IMR-90 (cell line): ENCODE measurements at regions not wholly inside any gene's neighbourhood (a gene's known extent, or its start where the extent isn't known, plus 50 kb on each side); places are given as distances from the start of the nearest gene placed in this dataset.

Experiments used
- ATAC-seq: fragments of 200-7000 bp; cut with Tn5 transposase; 2 replicates; pipeline ENCODE4 v1.9.1; 2020; ENCODE audit warnings: low read depth, mild to moderate bottlenecking, moderate library complexity
- BruUV-seq: library from RNA; stranded (reverse); fragments of 400-500 nt; replicated peaks from 2 replicates; lab custom pipeline; 2021; lab: Mats Ljungman, UMichigan
- CTCF ChIA-PET: fragments of 300-600 bp; formaldehyde crosslinking; extraction: SDS; loops from one replicate; lab custom pipeline; 2021; ENCODE audit warnings: antibody characterized with exemption; lab: Yijun Ruan, JAX
- POLR2A ChIA-PET: fragments of 300-600 bp; sonication (Branson Sonifier 250); formaldehyde crosslinking; loops from one replicate; lab custom pipeline; 2022; ENCODE audit warnings: antibody characterized with exemption; ENCODE audit not compliant: unreplicated experiment; lab: Charles Lee
- DNase-seq: peaks from one replicate; pipeline ENCODE4 v3.0.0; 2013
- H2AFZ ChIP-seq: replicated peaks from 2 replicates; pipeline ENCODE3; 2013; ENCODE audit warnings: low read length, mild to moderate bottlenecking; ENCODE audit not compliant: poor library complexity
- H2AK5ac ChIP-seq: 2 replicates; pipeline ENCODE4 v1.6.1; 2013; ENCODE audit warnings: low read depth, low read length, inconsistent platforms
- H2AK9ac ChIP-seq: replicated peaks from 2 replicates; pipeline ENCODE3; 2013; ENCODE audit warnings: mild to moderate bottlenecking, low read depth, low read length, moderate library complexity; ENCODE audit not compliant: poor library complexity
- H2BK120ac ChIP-seq: 2 replicates; pipeline ENCODE4 v1.6.1; 2013; ENCODE audit warnings: low read depth, low read length, inconsistent platforms
- H2BK15ac ChIP-seq: 3 replicates; pipeline ENCODE4 v1.6.1; 2013; ENCODE audit warnings: low read depth, low read length, inconsistent platforms
- H2BK20ac ChIP-seq: 2 replicates; pipeline ENCODE4 v1.6.1; 2013; ENCODE audit warnings: low read depth, mild to moderate bottlenecking, inconsistent platforms, low read length, moderate library complexity
- H2BK5ac ChIP-seq: 2 replicates; pipeline ENCODE4 v1.6.1; 2013; ENCODE audit warnings: mild to moderate bottlenecking, low read depth, low read length, inconsistent platforms; ENCODE audit not compliant: poor library complexity, severe bottlenecking
- H3K14ac ChIP-seq: replicated peaks from 2 replicates; pipeline ENCODE4 v1.6.1; 2013; ENCODE audit warnings: low read depth, low read length, inconsistent platforms
- H3K18ac ChIP-seq: 2 replicates; pipeline ENCODE4 v1.6.1; 2013; ENCODE audit warnings: low read depth, low read length, control low read depth
- H3K23ac ChIP-seq: 2 replicates; pipeline ENCODE4 v1.6.1; 2013; ENCODE audit warnings: low read depth, low read length, inconsistent platforms
- H3K27ac ChIP-seq: 2 replicates; pipeline ENCODE4 v1.5.1; 2013; ENCODE audit warnings: mild to moderate bottlenecking, control low read depth, low read length; ENCODE audit not compliant: insufficient read depth
- H3K27me3 ChIP-seq: 2 replicates; pipeline ENCODE4 v1.6.1; 2013; ENCODE audit warnings: low read length; ENCODE audit not compliant: control insufficient read depth, insufficient read depth
- H3K36me3 ChIP-seq: 2 replicates; pipeline ENCODE4 v1.6.1; 2013; ENCODE audit warnings: low read length, mixed read lengths; ENCODE audit not compliant: control insufficient read depth, insufficient read depth
- H3K4ac ChIP-seq: 2 replicates; pipeline ENCODE4 v1.6.1; 2013; ENCODE audit warnings: low read depth, low read length, inconsistent platforms
- H3K4me1 ChIP-seq: 2 replicates; pipeline ENCODE4 v1.6.1; 2013; ENCODE audit warnings: low read length, mixed read lengths; ENCODE audit not compliant: control insufficient read depth, insufficient read depth
- H3K4me2 ChIP-seq: 2 replicates; pipeline ENCODE4 v1.6.1; 2013; ENCODE audit warnings: low read depth, mild to moderate bottlenecking, control low read depth, low read length, moderate library complexity
- H3K4me3 ChIP-seq: 2 replicates; pipeline ENCODE4 v1.5.1; 2013; ENCODE audit warnings: low read depth, mild to moderate bottlenecking, control low read depth, low read length, moderate library complexity; ENCODE audit not compliant: insufficient read depth
- H3K56ac ChIP-seq: 2 replicates; pipeline ENCODE4 v1.6.1; 2013; ENCODE audit warnings: low read length, inconsistent platforms; ENCODE audit not compliant: insufficient read depth; ENCODE audit errors: extremely low read depth
- H3K79me1 ChIP-seq, 2 experiments: 2 replicates each; pipeline ENCODE4 v1.6.1; 2013; ENCODE audit warnings: low read length in 2 of 2, inconsistent platforms in 1 of 2, low read depth in 1 of 2
- H3K9ac ChIP-seq: 2 replicates; pipeline ENCODE4 v1.6.1; 2013; ENCODE audit warnings: low read depth, low read length, control low read depth
- H3K9me1 ChIP-seq: 2 replicates; pipeline ENCODE4 v1.6.1; 2013; ENCODE audit warnings: low read length, inconsistent platforms; ENCODE audit not compliant: insufficient read depth
- H3K9me3 ChIP-seq: 2 replicates; pipeline ENCODE4 v1.6.1; 2013; ENCODE audit warnings: low read length; ENCODE audit not compliant: control insufficient read depth, insufficient read depth
- H4K20me1 ChIP-seq: 2 replicates; pipeline ENCODE4 v1.6.1; 2013; ENCODE audit warnings: low read length, inconsistent platforms; ENCODE audit not compliant: insufficient read depth
- H4K5ac ChIP-seq: 2 replicates; pipeline ENCODE4 v1.6.1; 2013; ENCODE audit warnings: mild to moderate bottlenecking, low read depth, low read length, control low read depth
- H4K8ac ChIP-seq, 2 experiments: 2 replicates each; pipeline ENCODE4 v1.6.1; 2013; ENCODE audit warnings: low read depth in 2 of 2, low read length in 2 of 2, control low read depth in 1 of 2, inconsistent platforms in 1 of 2
- H4K91ac ChIP-seq: 2 replicates; pipeline ENCODE4 v1.6.1; 2013; ENCODE audit warnings: low read depth, low read length, inconsistent platforms; ENCODE audit not compliant: insufficient read depth
- CHD1 ChIP-seq: IDR thresholded peaks from 2 replicates; pipeline ENCODE4 v1.6.1; 2012; ENCODE audit warnings: low read depth, low read length, improper control_type of control experiment
- FOS ChIP-seq: fragments of 150-350 bp; IDR thresholded peaks from 2 replicates; pipeline ENCODE4 v1.6.1; 2016; ENCODE audit warnings: low read depth, low read length
- MAFK ChIP-seq: IDR thresholded peaks from 2 replicates; pipeline ENCODE4 v1.6.1; 2012; ENCODE audit warnings: low read depth, low read length, improper control_type of control experiment
- MAZ ChIP-seq: IDR thresholded peaks from 2 replicates; pipeline ENCODE4 v1.6.1; 2012; ENCODE audit warnings: low read depth, mild to moderate bottlenecking, low read length, improper control_type of control experiment, moderate library complexity, borderline replicate concordance
- MXI1 ChIP-seq: IDR thresholded peaks from 2 replicates; pipeline ENCODE4 v1.6.1; 2012; ENCODE audit warnings: low read depth, mild to moderate bottlenecking, low read length, moderate library complexity, borderline replicate concordance
- NFE2L2 ChIP-seq: fragments of 150-350 bp; IDR thresholded peaks from 2 replicates; pipeline ENCODE4 v1.6.1; 2016; ENCODE audit warnings: low read depth, mild to moderate bottlenecking, low read length
- POLR2A ChIP-seq: IDR thresholded peaks from 2 replicates; pipeline ENCODE4 v1.6.1; 2012; ENCODE audit warnings: mild to moderate bottlenecking, low read depth, low read length
- RFX5 ChIP-seq: IDR thresholded peaks from 2 replicates; pipeline ENCODE4 v1.8.0; 2012; ENCODE audit warnings: low read depth, mild to moderate bottlenecking, low read length, moderate library complexity
- SMC3 ChIP-seq: fragments of 150-350 bp; IDR thresholded peaks from 2 replicates; pipeline ENCODE4 v1.6.1; 2016; ENCODE audit warnings: low read depth, mild to moderate bottlenecking, antibody characterized with exemption, low read length, moderate library complexity
- dilution Hi-C: fragments of 300-500 bp; cut with HindIII; formaldehyde crosslinking; loops from one replicate; pipeline ENCODE4 v1.14.3; 2018; ENCODE audit warnings: low sequenced_read_pairs; ENCODE audit not compliant: unreplicated experiment
- in situ Hi-C: fragments of 300-500 bp; cut with MboI; formaldehyde crosslinking; loops from 3 replicates; pipeline ENCODE4 v1.14.3; 2019; ENCODE audit warnings: low sequenced_read_pairs, inconsistent platforms, mixed read lengths
- intact Hi-C: fragments of 100-400 bp; cut with micrococcal nuclease; formaldehyde crosslinking; loops from 2 replicates; pipeline ENCODE4 v1.10.0; 2022
- TF ChIP-seq, protein P1 (sequence below): fragments of 150-350 bp; IDR thresholded peaks from 2 replicates; pipeline ENCODE4 v1.6.1; 2016; ENCODE audit warnings: low read depth, mild to moderate bottlenecking, low read length, moderate library complexity, borderline replicate concordance
- TF ChIP-seq, protein P2 (sequence below): fragments of 150-350 bp; IDR thresholded peaks from 2 replicates; pipeline ENCODE4 v1.6.1; 2017; ENCODE audit warnings: mild to moderate bottlenecking, antibody characterized with exemption, low read length, low read depth
- TF ChIP-seq, protein P3 (sequence below): conservative IDR thresholded peaks from 2 replicates; pipeline ENCODE4 v1.5.1; 2012; ENCODE audit warnings: mild to moderate bottlenecking, low read depth, low read length, improper control_type of control experiment

DNA sequence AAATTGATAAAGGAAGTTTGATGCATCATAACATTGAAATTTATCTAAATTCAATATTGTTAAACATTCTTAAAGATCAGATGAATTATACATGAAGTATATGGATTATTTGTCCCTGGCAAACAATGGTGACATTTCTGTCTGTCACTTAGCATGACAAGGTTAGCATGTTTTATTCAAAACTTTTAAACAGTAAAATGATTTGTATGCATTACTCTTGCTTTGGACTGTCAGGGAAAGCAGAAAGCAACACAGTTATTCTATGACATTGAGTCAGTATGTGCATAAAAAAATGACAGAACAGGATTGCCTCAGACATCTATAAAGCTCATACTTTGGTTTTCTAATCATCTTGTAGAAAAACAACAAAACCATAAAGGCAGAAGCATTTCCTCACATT, 193.7 kb downstream of the IZUMO3 start:
- Histone ChIP-seq H2AK5ac (no peak overlapping the region), H3K4me1 (no peaks in the 10 kb centered on the region), H3K4me2 (no peak overlapping the region), H3K4me3 (no peak overlapping the region), H3K9me3 (peaks cover 4% of the 10 kb centered on the region), H2AK9ac (no peak overlapping the region), H4K5ac (no peak overlapping the region), H3K9ac (no peak overlapping the region), H2BK120ac (no peak overlapping the region), H3K27me3 (no peaks in the 10 kb centered on the region), H3K79me1 (no peaks in the 10 kb centered on the region), H3K18ac (no peak overlapping the region), H2AFZ (no peak overlapping the region), H4K8ac (no peak overlapping the region), H4K20me1 (no peaks in the 10 kb centered on the region), H3K27ac (no peak overlapping the region), H3K9me1 (no peaks in the 10 kb centered on the region), H2BK20ac (no peak overlapping the region), H2BK15ac (no peak overlapping the region), H3K14ac (no peak overlapping the region), H4K91ac (no peak overlapping the region), H3K36me3 (no peaks in the 10 kb centered on the region), H3K4ac (no peak overlapping the region), H3K56ac (no peak overlapping the region), H2BK5ac (no peak overlapping the region), H3K23ac (no peak overlapping the region)
- ChIA-PET POLR2A (no interaction called here), CTCF (no interaction called here)
- in situ Hi-C loops, result no loop called here
- no TSS peak for BruUV-seq
- TF ChIP-seq POLR2A (no peak), FOS (no peak), RFX5 (no peak), MAZ (no peak), SMC3 (no peak), MXI1 (no peak), MAFK (no peak), CHD1 (no peak), NFE2L2 (no peak)
- TF ChIP-seq, protein P1, sequence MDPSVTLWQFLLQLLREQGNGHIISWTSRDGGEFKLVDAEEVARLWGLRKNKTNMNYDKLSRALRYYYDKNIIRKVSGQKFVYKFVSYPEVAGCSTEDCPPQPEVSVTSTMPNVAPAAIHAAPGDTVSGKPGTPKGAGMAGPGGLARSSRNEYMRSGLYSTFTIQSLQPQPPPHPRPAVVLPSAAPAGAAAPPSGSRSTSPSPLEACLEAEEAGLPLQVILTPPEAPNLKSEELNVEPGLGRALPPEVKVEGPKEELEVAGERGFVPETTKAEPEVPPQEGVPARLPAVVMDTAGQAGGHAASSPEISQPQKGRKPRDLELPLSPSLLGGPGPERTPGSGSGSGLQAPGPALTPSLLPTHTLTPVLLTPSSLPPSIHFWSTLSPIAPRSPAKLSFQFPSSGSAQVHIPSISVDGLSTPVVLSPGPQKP, result no peak
- TF ChIP-seq, protein P2, sequence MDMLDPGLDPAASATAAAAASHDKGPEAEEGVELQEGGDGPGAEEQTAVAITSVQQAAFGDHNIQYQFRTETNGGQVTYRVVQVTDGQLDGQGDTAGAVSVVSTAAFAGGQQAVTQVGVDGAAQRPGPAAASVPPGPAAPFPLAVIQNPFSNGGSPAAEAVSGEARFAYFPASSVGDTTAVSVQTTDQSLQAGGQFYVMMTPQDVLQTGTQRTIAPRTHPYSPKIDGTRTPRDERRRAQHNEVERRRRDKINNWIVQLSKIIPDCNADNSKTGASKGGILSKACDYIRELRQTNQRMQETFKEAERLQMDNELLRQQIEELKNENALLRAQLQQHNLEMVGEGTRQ, result no peak
- TF ChIP-seq, protein P3, sequence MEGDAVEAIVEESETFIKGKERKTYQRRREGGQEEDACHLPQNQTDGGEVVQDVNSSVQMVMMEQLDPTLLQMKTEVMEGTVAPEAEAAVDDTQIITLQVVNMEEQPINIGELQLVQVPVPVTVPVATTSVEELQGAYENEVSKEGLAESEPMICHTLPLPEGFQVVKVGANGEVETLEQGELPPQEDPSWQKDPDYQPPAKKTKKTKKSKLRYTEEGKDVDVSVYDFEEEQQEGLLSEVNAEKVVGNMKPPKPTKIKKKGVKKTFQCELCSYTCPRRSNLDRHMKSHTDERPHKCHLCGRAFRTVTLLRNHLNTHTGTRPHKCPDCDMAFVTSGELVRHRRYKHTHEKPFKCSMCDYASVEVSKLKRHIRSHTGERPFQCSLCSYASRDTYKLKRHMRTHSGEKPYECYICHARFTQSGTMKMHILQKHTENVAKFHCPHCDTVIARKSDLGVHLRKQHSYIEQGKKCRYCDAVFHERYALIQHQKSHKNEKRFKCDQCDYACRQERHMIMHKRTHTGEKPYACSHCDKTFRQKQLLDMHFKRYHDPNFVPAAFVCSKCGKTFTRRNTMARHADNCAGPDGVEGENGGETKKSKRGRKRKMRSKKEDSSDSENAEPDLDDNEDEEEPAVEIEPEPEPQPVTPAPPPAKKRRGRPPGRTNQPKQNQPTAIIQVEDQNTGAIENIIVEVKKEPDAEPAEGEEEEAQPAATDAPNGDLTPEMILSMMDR, result no peak
- DNase-seq (no peak), ATAC-seq (no peak)
- dilution Hi-C loops, result no loop called here
- intact Hi-C loops, result no loop called here
